ENCODE measurements at regions not wholly inside any gene's neighbourhood (a gene's known extent, or its start where the extent isn't known, plus 50 kb on each side); places are given as distances from the start of the nearest gene placed in this dataset.
"Not testable (repeated sequence)": the region's sequence is repeated elsewhere in the genome, so short reads cannot be mapped to it uniquely, and the experiment has no call there.

DNA sequence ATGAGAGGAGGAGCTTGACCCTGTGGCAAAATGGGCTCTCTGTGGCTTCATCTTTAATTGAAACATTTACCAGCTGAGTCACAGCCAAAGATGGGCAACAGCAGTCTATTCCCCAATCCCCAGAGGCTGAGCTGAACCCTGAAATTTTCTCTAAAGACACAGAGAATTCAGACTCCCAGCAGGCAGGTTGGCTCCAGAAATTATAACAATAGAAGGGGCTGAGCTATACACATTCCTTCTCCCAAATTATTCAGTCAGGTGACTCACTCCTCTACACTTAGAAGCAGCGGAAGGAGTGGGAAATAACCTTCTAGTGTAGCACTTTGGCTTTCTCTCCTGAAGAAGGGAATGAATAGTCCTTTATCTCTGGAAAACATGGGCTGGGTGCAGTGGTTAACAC lies 264.3 kb upstream of the ARHGEF26 start:
- DNase-seq = no peak

DNA sequence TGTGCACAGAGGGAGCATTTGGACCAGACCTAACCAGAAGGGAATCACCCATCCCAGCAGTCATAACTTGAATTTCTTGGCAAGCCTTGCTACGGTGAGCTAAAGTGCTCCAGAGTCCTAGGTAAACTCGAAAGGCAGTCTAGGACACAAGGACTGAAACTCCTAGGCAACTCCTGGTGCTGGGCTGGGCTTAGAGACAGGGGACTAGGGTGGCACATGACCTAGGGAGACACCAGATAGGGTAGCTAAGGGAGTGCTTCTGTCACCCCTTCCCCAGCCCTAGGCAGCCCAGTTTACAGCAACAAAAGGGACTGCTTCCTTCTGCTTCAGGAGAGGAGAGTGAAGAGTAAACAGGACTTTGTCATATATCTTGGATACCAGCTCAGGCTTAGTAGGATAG lies 256.4 kb upstream of the ARHGEF26 start:
- DNase-seq = no peak

- DNase-seq = no peak
Observed at GRCh38 chr3:153866901-153867300, 254.3 kb upstream of the ARHGEF26 start.

- DNase-seq = not testable (repeated sequence)
Observed at GRCh38 chr3:153874348-153874747, 246.8 kb upstream of the ARHGEF26 start.

DNA sequence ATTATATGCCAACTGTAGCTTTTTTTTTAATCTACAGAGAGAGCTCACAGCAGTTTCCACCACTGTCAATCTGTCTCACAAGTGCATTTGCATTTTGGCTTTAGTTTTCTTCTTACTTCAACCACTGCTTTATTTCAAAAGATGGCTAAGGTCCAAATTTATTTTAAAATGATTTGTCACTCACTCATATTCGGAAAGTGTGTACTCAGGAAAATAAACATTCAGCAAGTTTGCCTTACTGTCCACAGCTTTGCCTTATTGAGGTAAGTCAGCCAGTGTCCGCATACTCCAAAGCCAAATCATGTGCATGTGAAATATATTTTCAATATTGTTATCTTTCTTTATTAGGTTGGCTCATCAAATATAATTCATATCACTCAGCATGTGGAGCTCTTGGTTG lies 240.7 kb upstream of the ARHGEF26 start:
- DNase-seq = no peak

GRCh38 chr3:153881201-153881600 lies 240.0 kb upstream of the ARHGEF26 start:
- no peak for DNase-seq

GRCh38 chr3:153885359-153885758 lies 235.8 kb upstream of the ARHGEF26 start:
- DNase-seq = no peak

GRCh38 chr3:153889905-153890334 lies 231.3 kb upstream of the ARHGEF26 start:
- no peak for DNase-seq

DNA sequence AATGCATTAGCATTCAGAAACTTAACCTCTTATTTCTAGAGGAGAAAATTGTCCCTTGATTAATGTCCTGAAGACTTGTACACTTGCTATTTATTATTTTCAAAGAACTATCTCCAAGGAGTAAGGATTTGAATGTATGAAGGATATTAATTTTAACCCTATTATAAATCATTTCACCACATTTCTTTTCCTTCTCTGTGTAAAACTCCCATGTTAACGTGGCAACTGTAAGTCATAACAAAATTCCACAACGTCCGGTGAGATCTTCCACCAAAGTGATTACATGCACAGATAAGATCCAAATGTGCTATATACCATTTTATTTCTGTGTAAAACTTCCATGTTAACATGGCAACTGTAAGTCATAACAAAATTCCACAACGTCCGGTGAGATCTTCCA lies 229.1 kb upstream of the ARHGEF26 start:
- DNase-seq = no peak

DNA sequence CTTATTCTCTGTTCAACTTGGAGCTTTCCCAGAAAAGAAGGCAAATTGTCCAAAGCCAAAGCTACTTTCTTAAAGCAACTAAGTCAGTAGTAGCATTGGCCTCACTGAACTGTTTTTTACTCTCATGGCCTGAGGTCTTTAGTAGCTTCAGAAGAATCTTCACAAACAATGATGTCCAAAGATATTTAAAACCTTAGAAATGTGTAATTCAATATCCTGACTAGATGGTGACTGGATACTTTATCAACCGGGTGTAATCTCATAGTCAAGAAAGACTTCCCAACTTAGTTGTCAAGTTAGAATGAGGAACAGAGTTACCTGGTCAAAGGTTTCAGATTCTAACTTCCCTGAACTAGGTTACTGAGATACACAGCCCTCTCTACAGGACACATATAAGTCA lies 226.3 kb upstream of the ARHGEF26 start:
- no peak for DNase-seq

- no peak for DNase-seq
Observed at GRCh38 chr3:153896197-153896596, 225.0 kb upstream of the ARHGEF26 start.

DNA sequence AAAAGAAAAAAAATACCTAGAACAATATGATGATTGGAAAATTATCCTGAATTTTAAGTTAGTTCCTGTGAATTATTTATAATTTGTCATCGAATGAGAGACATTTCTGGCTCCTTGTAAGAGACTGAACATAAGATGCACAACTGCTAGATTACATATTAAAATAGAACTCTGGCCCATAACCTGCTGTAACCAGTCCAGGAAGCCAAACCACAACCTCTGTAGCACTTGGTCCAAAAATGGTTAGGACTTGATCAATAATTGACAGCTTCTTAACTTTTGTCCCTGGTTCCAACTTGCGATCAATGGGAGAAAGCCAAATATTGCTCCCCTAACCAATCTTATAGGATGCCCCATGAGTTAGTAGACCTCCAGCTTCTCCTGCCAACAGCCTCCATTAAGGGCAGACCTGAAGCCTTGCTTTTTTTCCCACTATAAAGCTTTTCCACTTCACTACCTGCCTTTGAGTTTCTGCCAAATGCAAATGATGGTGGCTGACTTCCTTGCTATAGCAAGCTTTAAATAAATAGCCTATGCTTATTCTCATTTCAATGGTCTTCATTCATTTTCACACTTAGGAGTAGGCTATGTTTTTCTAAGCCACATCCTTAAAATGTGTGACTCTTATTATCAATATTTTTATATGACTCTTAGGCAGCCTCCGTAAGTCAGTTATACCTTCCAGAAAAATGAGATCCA lies 224.0 kb upstream of the ARHGEF26 start:
- no peak for DNase-seq

DNA sequence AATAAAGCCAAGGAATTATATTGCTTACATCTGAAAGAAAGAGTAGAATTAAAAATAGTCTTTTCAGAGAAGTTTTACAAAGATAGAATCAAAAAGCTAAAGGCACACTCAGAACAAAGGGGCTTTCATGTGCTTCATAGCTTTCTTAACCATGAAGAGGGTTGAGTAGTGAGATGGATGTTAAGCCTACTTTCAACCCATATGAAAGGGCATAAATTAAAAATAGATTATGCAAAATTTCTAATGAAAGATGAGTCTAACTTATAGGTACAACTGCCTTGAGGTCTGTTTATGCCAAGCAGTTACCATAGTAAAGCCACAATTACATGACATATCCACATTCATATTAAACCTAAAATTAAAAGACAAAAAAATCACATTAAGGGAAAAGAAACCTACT lies 223.3 kb upstream of the ARHGEF26 start:
- DNase-seq = no peak

DNA sequence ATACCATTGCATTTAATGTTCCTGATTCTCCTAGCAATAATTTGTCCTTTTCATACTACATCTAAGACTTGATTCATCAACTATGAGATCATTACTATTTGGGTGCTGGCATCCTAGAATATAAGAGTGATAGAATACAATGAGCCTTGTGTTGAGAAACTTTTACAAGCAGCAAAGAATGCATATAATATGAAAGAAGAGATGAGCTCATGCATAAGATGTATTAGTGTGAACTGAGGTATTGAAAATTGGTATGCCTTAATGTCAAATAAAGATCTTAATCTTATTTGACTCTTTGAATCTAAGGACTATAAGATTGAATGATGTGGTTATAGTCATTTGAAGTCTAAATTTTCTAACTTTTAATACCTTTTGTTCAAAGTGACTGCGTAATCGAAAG lies 220.0 kb upstream of the ARHGEF26 start:
- no peak for DNase-seq

DNA sequence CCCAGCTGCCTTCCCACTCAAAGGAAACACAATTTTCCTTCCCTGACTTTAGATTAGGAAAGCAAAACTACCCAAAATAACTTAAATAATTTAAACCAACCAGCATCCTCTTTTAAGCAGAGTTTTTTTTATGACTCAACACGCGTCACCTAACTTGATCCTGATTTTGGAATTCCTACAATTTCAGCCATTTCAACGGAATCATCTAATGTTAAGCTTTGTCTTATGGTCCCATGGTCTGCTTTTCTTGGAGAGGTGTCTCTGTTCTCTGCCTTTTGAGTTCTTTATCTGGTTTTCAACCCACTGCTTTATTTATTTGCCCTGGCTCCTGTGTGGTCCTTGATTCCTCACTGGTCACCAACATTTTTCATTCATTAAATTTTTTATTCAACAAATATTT lies 219.2 kb upstream of the ARHGEF26 start:
- DNase-seq = no peak

GRCh38 chr3:153903430-153903829 lies 217.8 kb upstream of the ARHGEF26 start:
- DNase-seq = no peak

DNA sequence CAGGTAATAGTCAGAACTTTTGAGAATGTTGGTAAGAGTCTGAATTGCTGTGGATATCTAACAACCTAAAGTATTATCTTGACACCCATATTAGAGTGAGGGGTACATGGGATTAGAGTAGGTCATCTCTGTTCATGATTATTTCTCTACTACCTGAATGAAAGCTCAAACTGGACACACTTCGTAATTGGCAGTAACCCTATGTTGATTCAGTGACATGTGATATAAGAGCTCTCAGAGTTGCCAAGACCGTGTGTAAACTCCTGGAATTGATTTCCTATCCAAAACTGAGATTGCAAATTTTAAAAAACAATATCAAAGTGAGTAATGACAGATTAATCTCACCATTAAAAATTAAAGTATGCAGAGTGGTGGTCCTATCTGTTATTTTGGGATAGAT lies 214.8 kb upstream of the ARHGEF26 start:
- no peak for DNase-seq

GRCh38 chr3:153910387-153910786 lies 210.8 kb upstream of the ARHGEF26 start:
- no peak for DNase-seq

DNA sequence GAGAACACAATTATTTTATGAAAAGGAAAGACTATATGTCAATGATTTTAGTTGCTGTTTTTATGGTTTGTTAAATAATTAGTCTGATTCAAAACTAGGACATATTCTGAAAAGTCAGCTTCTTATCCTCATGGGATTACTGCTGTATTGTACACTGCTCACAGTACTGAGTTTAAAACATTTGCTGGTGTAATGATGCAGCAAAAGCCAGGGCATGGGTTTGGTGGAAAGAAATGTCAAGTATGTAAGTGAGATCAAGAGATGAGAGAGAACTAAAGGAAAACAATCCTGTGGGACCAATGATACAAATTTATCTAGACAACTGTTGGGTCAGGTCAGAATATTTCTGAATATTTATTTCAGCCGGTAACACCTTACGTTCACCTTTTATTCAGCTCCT lies 210.1 kb upstream of the ARHGEF26 start:
- DNase-seq = no peak

DNA sequence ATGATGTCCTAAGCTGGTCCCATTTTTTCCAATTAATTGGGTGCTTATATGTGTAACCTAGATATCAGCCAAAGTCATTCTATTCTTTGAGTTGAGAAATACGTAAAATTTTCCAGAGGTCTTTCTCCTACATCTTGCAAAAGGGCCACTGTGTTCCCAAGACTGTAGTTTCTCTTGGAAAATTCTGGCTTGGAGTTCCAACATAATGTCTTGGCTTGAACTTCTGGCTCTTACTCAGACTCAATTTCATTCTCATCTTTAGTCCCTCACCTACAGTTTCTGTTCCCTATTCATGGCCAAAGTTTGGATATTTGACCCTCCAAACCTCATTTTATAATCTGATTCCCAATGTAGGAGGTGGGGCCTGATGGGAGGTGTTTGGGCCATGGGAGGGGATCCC lies 201.4 kb upstream of the ARHGEF26 start:
- no peak for DNase-seq

- DNase-seq = no peak
Observed at GRCh38 chr3:153921826-153922225, 199.4 kb upstream of the ARHGEF26 start.

GRCh38 chr3:153925841-153926514 lies 195.2 kb upstream of the ARHGEF26 start:
- DNase-seq = no peak

- DNase-seq = no peak
Observed at GRCh38 chr3:153927107-153927506, 194.1 kb upstream of the ARHGEF26 start.

- no peak for DNase-seq
Observed at GRCh38 chr3:153928851-153929250, 192.3 kb upstream of the ARHGEF26 start.

DNA sequence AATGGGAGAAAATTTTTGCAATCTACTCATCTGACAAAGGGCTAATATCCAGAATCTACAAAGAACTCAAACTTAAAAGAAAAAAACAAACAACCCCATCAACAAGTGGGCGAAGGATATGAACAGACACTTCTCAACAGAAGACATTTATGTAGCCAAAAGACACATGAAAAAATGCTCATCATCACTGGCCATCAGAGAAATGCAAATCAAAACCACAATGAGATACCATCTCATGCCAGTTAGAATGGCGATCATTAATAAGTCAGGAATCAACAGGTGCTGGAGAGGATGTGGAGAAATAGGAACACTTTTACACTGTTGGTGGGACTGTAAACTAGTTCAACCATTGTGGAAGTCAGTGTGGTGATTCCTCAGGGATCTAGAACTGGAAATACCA lies 187.7 kb upstream of the ARHGEF26 start:
- not testable (repeated sequence) for DNase-seq
